ENCODE measurements at regions not wholly inside any gene's neighbourhood (a gene's known extent, or its start where the extent isn't known, plus 50 kb on each side); places are given as distances from the start of the nearest gene placed in this dataset.

DNA sequence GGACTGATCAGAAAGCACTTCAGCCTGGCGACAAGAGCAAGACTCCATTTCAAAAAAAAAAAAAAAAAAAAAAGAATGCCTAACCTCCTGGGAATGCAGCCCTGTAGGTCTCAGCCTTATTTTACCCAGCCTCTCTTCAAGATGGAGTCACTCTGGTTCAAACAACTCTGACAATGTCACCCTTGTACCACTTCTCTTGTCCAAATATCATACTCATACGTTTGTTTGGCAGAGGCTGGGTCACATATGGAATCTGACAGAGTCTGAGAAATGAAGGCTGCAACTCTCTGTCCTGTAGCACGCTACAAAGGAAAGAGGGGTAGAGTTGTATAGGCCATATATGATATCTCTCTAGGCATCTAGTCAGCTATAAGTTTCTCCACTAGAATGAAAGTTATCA lies 58.6 kb upstream of the GSAP start:
- H2BK20ac ChIP-seq (ENCODE audit: low read length): no peak overlapping the region
- H2BK15ac ChIP-seq (ENCODE audit: low read length): no peak overlapping the region
- CTCF ChIA-PET (ENCODE audit: partially characterized antibody): interaction anchor here (2.3 kb wide), 1 partner anchor 176 kb away, joined by 6 read pairs; no protein-coding TSS in a partner anchor
- H4K20me1 ChIP-seq (replicated peaks in 1 of 2; ENCODE audit: control insufficient read depth in 1 of 2, insufficient read depth in 2 of 2, low read length in 2 of 2): no peaks in the 10 kb centered on the region
- no peaks in the 10 kb centered on the region for H3K79me2 ChIP-seq (ENCODE audit: control insufficient read depth in 1 of 2, insufficient read depth in 2 of 2, low read length in 2 of 2)
- no peak overlapping the region for H3K18ac ChIP-seq (ENCODE audit: extremely low read depth, low read length)
- no peaks in the 10 kb centered on the region for H3K79me1 ChIP-seq (ENCODE audit: low read depth, low read length)
- no peak overlapping the region for H4K91ac ChIP-seq (replicated peaks; ENCODE audit: insufficient read length, low read length)
- H3K4me2 ChIP-seq (ENCODE audit: insufficient read depth in 1 of 2, low read depth in 2 of 2, low read length in 2 of 2): no peak overlapping the region
- 0 out of 4 replicates have a peak, but pooled peaks cover 0 to 2% of the 10 kb centered on the region in 2 experiments for H3K9me3 ChIP-seq (ENCODE audit: insufficient read depth in 2 of 2, low read depth in 1 of 2, low read length in 1 of 2)
- peaks cover 0 to 4% (median 0%) of the 10 kb centered on the region in 4 experiments; a peak in 2 of 7 replicates for H3K4me1 ChIP-seq (replicated peaks in 1 of 4; ENCODE audit: control insufficient read depth in 3 of 4, insufficient read depth in 4 of 4, low read length in 3 of 4)
- H4K8ac ChIP-seq (ENCODE audit: extremely low read depth, insufficient read depth, low read length): no peak overlapping the region
- no peak overlapping the region for H3K23ac ChIP-seq (ENCODE audit: insufficient read length)
- no peak overlapping the region for H3K14ac ChIP-seq (ENCODE audit: insufficient read length)
- H2AK5ac ChIP-seq (ENCODE audit: low read depth, low read length): no peak overlapping the region
- no peak overlapping the region for H3K9ac ChIP-seq (replicated peaks in 1 of 4; ENCODE audit: extremely low read depth in 1 of 4, low read depth in 3 of 4, low read length in 3 of 4)
- H2AFZ ChIP-seq (ENCODE audit: low read length): 0 out of 2 replicates have a peak overlapping the region, but pooled peaks have one; percentile 51
- no peak overlapping the region for H3K4ac ChIP-seq (replicated peaks; ENCODE audit: insufficient read length, low read depth, low read length)
- POLR2A ChIA-PET (ENCODE audit: partially characterized antibody): no interaction called here
- H2BK5ac ChIP-seq (ENCODE audit: low read depth, low read length): no peak overlapping the region
- H3K4me3 ChIP-seq (ENCODE audit: extremely low read depth in 1 of 4, insufficient read depth in 2 of 4, low read depth in 3 of 4, low read length in 4 of 4): no peak overlapping the region
- no peak overlapping the region for H4K5ac ChIP-seq (ENCODE audit: insufficient read length, low read depth, low read length)
- no peaks in the 10 kb centered on the region for H3K27me3 ChIP-seq (replicated peaks in 1 of 4; ENCODE audit: control insufficient read depth in 3 of 4, extremely low read depth in 1 of 4, insufficient read depth in 3 of 4, low read length in 3 of 4)
- H3K23me2 ChIP-seq (ENCODE audit: low read depth, low read length): no peaks in the 10 kb centered on the region
- H3K36me3 ChIP-seq (ENCODE audit: control insufficient read depth in 2 of 4, insufficient read depth in 4 of 4, low read length in 3 of 4): no peaks in the 10 kb centered on the region
- FAIRE-seq (no peak), DNase-seq (ENCODE audit: low read depth in 1 of 2, low spot score in 2 of 2) (no peak)
- no peak overlapping the region for H3K56ac ChIP-seq (replicated peaks; ENCODE audit: insufficient read length, low read depth, low read length)
- no peak overlapping the region for H2BK120ac ChIP-seq (replicated peaks; ENCODE audit: low read depth, low read length)
- no peak overlapping the region for H3K27ac ChIP-seq (ENCODE audit: low read depth, low read length)
- no peak overlapping the region for H2BK12ac ChIP-seq (ENCODE audit: low read depth, low read length)
- 82% methylated on average over 3 of the region's 3 CpGs; no CpG with 5 or more reads in 1 of the 2 experiments for WGBS, 2 experiments (ENCODE audit: extremely low coverage in 1 of 2, insufficient coverage in 1 of 2, insufficient read length in 1 of 2, insufficient replicate concordance in 2 of 2, low coverage in 1 of 2, low lambda C conversion rate in 2 of 2, missing lambda C conversion rate in 1 of 2)

Measured in H1 (cell line).